HUES48 (cell line): ENCODE measurements at regions not wholly inside any gene's neighbourhood (a gene's known extent, or its start where the extent isn't known, plus 50 kb on each side); places are given as distances from the start of the nearest gene placed in this dataset.
A peak's percentile ranks its signal among the peaks of the same experiment; 100 is the strongest.
"Not testable (repeated sequence)": the region's sequence is repeated elsewhere in the genome, so short reads cannot be mapped to it uniquely, and the experiment has no call there.

ENCODE experiments used
- H3K27ac ChIP-seq: one replicate; pipeline ENCODE4 v1.7.0; 2013; ENCODE audit warnings: low read depth, low read length, inconsistent platforms
- H3K27me3 ChIP-seq: 2 replicates; pipeline ENCODE4 v1.6.1; 2013; ENCODE audit warnings: mild to moderate bottlenecking, low read length; ENCODE audit not compliant: control insufficient read depth, insufficient read depth
- H3K36me3 ChIP-seq: 2 replicates; pipeline ENCODE4 v1.6.1; 2013; ENCODE audit warnings: low read length; ENCODE audit not compliant: control insufficient read depth, insufficient read depth
- H3K4me1 ChIP-seq: 2 replicates; pipeline ENCODE4 v1.6.1; 2013; ENCODE audit warnings: mild to moderate bottlenecking, low read length; ENCODE audit not compliant: control insufficient read depth, insufficient read depth
- H3K4me3 ChIP-seq: 2 replicates; pipeline ENCODE4 v1.5.1; 2013; ENCODE audit warnings: mild to moderate bottlenecking, low read depth, low read length
- H3K9ac ChIP-seq: 2 replicates; pipeline ENCODE4 v1.6.1; 2013; ENCODE audit warnings: mild to moderate bottlenecking, low read depth, low read length, moderate library complexity
- H3K9me3 ChIP-seq: 2 replicates; pipeline ENCODE4 v1.6.1; 2013; ENCODE audit warnings: low read length; ENCODE audit not compliant: control insufficient read depth, insufficient read depth

DNA sequence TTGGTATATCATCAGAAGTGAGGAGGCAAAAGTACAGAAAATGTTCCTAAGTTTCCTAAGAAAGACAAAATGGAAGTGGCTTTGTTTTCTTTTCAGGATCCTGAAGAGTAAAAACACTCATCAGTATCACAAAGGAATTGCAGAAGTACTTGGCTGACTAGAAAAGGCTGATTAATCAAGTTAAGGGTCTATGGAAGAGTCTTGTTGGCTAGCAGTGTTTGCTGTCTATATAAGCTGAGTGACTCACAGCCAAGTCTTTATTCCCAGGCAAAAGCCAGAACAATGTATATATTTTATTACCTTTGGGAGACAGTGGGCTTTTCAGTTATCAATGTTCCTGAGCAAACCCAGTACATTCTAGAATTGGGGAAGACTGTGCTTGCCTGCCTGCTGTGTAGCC lies 777.0 kb downstream of the PLA2G4A start:
- Histone ChIP-seq H3K9ac (no peak overlapping the region), H3K27ac (peak overlapping the region; percentile 66), H3K4me1 (peaks cover 11% of the 10 kb centered on the region), H3K36me3 (no peaks in the 10 kb centered on the region), H3K4me3 (no peak overlapping the region), H3K27me3 (no peaks in the 10 kb centered on the region), H3K9me3 (peaks cover 7% of the 10 kb centered on the region; the same call in 1 of the 2 replicates)

DNA sequence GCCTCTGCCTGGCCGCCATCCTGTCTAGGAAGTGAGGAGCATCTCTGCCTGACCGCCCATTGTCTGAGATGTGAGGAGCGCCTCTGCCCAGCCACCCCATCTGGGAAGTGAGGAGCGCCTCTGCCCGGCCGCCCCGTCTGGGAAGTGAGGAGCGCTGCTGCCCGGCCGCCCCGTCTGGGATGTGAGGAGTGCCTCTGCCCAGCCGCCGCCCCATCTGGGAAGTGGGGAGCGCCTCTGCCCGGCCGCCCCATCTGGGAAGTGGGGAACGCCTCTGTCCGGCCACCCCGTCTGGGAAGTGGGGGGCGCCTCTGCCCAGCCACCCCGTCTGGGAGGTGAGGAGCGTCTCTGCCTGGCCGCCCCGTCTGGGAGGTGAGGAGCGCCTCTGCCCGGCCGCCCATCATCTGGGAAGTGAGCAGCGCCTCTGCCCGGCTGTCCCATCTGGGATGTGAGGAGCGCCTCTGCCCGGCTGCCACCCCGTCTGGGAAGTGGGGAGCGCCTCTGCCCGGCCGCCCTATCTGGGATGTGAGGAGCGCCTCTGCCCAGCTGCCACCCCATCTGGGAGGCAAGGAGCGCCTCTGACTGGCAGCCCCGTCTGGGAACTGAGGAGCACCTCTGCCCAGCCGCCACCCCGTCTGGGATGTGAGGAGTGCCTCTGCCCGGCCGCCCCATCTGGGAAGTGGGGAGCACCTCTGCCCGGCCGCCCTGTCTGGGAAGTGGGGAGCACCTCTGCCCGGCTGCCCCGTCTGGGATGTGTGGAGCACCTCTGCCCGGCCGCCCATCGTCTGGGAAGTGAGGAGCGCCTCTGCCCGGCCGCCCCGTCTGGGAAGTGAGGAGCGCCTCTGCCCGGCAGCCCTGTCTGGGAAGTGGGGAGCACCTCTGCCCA lies 787.3 kb downstream of the PLA2G4A start:
- not testable (repeated sequence) for H3K36me3 ChIP-seq, H3K27ac ChIP-seq
- peaks cover 20% of the 10 kb centered on the region for H3K9me3 ChIP-seq

DNA sequence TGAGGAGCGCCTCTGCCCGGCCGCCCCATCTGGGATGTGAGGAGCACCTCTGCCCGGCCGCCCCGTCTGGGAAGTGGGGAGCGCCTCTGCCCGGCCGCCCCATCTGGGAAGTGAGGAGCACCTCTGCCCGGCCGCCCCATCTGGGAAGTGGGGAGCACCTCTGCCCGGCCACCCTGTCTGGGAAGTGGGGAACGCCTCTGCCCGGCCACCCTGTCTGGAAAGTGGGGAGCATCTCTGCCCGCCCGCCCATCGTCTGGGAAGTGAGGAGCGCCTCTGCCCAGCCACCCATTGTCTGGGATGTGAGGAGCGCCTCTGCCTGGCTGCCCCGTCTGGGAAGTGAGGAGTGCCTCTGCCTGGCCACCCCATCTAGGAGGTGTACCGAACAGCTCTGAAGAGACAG lies 788.1 kb downstream of the PLA2G4A start:
- not testable (repeated sequence) for H3K9ac ChIP-seq, H3K4me3 ChIP-seq, H3K27me3 ChIP-seq, H3K27ac ChIP-seq, H3K36me3 ChIP-seq, H3K4me1 ChIP-seq
- H3K9me3 ChIP-seq, result peaks cover 20% of the 10 kb centered on the region

More for the DNA sequence above, 787.3 kb downstream of the PLA2G4A start:
- not testable (repeated sequence) for H3K9ac ChIP-seq, H3K4me3 ChIP-seq, H3K27me3 ChIP-seq, H3K4me1 ChIP-seq

DNA sequence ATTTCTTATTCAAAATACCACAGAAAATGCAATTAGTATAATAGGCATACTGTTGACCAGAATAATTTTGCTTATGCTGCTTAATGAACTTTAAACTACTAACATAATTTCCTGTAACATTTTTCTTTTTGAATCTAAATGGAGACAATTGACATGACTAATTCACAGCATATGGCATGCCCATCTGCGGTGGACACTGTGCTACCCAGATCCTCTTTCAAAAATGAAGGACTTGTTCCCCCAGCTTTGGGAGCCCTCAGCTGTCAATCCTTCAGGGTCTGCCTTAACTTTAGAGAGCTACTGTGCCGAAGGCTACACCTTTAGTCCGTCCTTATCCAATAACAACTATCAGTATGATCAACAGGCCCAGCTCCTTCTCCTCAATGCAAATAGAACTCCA lies 789.0 kb downstream of the PLA2G4A start:
- H3K27ac ChIP-seq, result no peak overlapping the region
- H3K27me3 ChIP-seq, result no peaks in the 10 kb centered on the region
- no peaks in the 10 kb centered on the region for H3K36me3 ChIP-seq

DNA sequence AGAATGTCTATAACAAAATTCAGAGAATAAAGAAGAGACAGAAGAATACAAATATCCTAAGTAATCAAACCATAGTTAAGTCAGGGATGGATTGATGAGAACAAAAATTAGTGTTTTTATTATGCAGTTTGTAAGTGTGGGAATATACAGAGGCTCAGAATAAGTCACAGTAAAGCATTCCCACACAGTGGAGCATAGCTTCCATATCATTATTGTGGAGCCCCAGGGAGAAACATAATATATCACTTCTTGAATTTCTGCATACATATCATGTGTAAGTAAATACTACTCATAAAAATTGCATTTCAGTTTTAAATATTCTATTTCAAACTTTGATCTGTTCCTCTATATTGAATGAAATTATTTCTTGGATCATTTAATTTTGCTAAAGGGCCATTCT lies 790.4 kb downstream of the PLA2G4A start:
- H3K4me1 ChIP-seq, result peaks cover 15% of the 10 kb centered on the region
- peaks cover 20% of the 10 kb centered on the region for H3K9me3 ChIP-seq
- no peak overlapping the region for H3K4me3 ChIP-seq

More for the DNA sequence above, 789.0 kb downstream of the PLA2G4A start:
- Histone ChIP-seq H3K4me1 (peaks cover 5% of the 10 kb centered on the region; the same call in 1 of the 2 replicates), H3K9me3 (peaks cover 20% of the 10 kb centered on the region), H3K4me3 (no peak overlapping the region), H3K9ac (no peak overlapping the region)

DNA sequence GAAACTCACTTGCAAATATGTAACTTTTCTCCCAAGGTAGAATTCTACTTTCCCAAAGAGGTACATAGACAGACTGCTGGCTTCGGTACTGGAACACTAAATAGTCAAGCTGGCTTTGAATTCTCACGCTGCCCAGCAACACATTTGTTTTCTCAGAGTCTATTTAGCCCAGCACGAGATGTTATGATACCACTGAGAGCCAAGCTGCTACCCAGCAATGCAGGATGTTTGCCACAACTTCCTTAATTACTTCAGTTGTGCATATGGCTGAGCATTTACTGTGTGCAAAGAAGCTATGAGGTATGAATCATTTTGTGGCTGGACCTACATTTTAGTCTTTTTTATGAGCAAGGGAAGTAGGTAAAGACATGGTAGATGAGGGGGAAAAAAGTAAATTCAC lies 793.2 kb downstream of the PLA2G4A start:
- Histone ChIP-seq H3K27ac (no peak overlapping the region), H3K27me3 (no peaks in the 10 kb centered on the region), H3K4me3 (no peak overlapping the region), H3K9me3 (peaks cover 10% of the 10 kb centered on the region), H3K9ac (no peak overlapping the region), H3K4me1 (peaks cover 40% of the 10 kb centered on the region), H3K36me3 (no peaks in the 10 kb centered on the region)

More for the DNA sequence above, 790.4 kb downstream of the PLA2G4A start:
- H3K27ac ChIP-seq, result no peak overlapping the region
- H3K36me3 ChIP-seq, result no peaks in the 10 kb centered on the region
- H3K9ac ChIP-seq, result no peak overlapping the region
- H3K27me3 ChIP-seq, result no peaks in the 10 kb centered on the region

DNA sequence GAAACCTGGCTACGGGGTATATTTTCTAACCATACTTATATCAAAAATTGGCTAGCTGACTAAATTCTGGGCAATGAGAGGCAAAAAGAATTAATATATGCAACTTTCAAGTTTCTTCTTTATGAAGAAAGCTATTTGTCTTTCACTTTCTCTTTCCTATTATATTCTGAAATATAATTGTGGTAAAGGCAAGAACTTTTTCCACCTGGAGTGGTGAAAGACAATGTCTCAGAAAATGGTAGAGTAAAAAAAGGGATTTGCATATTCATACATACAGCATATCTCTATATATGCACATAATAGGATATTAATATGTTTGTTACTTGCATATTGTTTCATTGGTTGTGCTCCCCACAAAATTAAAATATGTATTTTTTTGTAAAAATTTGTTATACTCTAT lies 793.8 kb downstream of the PLA2G4A start:
- H3K9me3 ChIP-seq, result peaks cover 10% of the 10 kb centered on the region
- H3K27ac ChIP-seq, result no peak overlapping the region
- H3K4me1 ChIP-seq, result peaks cover 40% of the 10 kb centered on the region
- no peak overlapping the region for H3K4me3 ChIP-seq
- H3K9ac ChIP-seq, result no peak overlapping the region
- no peaks in the 10 kb centered on the region for H3K36me3 ChIP-seq
- no peaks in the 10 kb centered on the region for H3K27me3 ChIP-seq

DNA sequence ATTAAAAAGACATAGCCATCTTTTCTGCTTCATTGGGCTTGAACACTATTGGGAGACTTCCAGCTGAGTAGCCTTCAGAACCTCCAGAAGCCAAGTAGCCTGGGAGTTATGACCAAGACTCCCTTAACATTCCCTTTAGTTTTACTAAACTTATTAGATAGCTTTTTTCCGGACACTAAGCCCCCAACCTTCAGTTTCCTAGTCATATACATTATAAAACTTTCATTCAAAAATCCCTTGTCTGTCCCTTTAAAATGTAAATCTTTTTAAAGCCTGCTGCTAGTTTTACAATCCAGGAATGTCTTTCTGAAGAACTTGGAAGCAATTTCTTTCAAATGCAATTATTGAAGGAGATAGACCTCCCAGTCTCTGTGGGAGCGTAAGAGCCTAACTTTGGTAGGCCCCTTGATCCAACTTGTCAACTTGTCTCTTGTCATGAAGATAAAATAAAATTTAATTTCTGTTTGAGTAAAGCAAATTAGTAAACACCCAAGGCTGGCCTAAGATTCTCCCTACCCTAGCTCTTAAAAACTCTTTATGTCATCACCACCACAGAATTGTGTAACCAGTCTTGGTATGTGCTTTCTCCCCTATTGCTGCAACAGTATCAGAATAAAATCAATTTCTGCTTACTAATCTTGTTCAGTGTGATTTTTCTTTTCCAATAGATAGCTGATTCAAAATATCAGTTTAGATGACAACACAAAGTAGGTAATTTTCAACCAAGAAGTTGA lies 796.2 kb downstream of the PLA2G4A start:
- Histone ChIP-seq H3K27ac (peak overlapping the region; percentile 90), H3K9me3 (peaks cover 4% of the 10 kb centered on the region; the same call in 1 of the 2 replicates), H3K36me3 (no peaks in the 10 kb centered on the region), H3K27me3 (no peaks in the 10 kb centered on the region), H3K4me3 (peak overlapping the region; percentile 34; the same call in 1 of the 2 replicates), H3K9ac (no peak overlapping the region), H3K4me1 (peaks cover 40% of the 10 kb centered on the region)

DNA sequence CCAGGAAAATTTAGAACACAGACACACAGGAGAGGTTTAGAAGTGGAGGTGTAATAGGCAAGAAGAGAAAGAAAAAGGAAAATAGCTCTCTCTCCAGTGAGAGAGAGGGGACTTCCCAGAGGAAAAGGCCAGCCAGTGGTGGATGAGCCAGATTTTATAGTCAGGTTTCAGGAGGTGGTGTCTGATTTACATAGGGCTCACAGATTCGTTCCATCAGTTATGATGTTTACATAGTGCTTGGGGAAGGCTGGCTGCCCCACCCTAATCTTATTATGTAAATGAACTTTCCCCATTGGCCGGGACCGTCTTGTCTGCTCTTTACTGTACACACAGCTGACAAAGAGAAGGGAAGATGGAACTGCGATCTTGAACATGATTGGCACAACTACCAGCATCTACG lies 797.3 kb downstream of the PLA2G4A start:
- Histone ChIP-seq H3K4me1 (peaks cover 40% of the 10 kb centered on the region), H3K27ac (peak overlapping the region; percentile 90), H3K27me3 (no peaks in the 10 kb centered on the region), H3K4me3 (no peak overlapping the region), H3K9ac (no peak overlapping the region), H3K36me3 (no peaks in the 10 kb centered on the region), H3K9me3 (peaks cover 14% of the 10 kb centered on the region)

DNA sequence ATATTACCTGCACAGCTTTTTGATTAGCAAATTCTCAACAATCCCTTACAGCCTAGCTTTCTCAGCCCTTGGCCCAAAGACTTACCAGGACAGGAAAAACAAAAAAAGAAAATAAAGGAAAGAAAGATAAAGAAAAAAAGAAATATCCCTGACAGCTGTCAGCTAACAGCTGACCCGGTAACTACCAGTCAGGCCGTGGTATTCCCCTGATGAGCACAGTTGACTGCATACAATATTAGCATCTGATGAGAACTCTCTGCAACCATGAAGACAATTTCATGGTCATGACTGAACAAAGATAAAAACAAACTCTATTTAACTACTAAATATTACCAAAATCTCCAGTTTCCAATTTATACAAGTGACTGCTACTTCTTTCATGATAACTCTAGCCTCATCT lies 798.8 kb downstream of the PLA2G4A start:
- Histone ChIP-seq H3K27me3 (no peaks in the 10 kb centered on the region), H3K27ac (no peak overlapping the region), H3K9me3 (peaks cover 28% of the 10 kb centered on the region), H3K4me3 (no peak overlapping the region), H3K36me3 (no peaks in the 10 kb centered on the region), H3K9ac (no peak overlapping the region), H3K4me1 (peaks cover 37% of the 10 kb centered on the region)

DNA sequence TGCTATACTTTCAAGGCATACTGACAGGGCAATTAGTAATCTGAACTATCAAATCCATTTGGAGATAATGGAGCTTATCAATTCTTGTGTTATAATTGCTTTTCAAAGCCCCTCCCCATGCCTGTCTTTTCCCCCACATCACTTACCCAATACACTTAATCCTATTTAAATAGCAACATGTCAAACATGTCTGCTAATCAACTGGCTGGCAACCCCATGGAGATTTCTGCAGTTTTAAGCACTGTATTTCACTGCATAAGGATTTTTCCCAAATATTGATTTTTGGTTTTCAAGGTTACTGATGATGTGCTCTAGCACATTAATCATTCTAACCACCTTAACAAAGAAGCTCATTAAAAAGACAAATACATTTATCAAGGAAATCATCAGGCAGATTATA lies 800.3 kb downstream of the PLA2G4A start:
- H3K36me3 ChIP-seq, result no peaks in the 10 kb centered on the region
- peaks cover 25% of the 10 kb centered on the region for H3K4me1 ChIP-seq
- H3K9me3 ChIP-seq, result peaks cover 33% of the 10 kb centered on the region
- no peak overlapping the region for H3K4me3 ChIP-seq
- no peaks in the 10 kb centered on the region for H3K27me3 ChIP-seq
- H3K27ac ChIP-seq, result no peak overlapping the region
- H3K9ac ChIP-seq, result no peak overlapping the region
